ENCODE measurements at regions not wholly inside any gene's neighbourhood (a gene's known extent, or its start where the extent isn't known, plus 50 kb on each side); places are given as distances from the start of the nearest gene placed in this dataset.

DNA sequence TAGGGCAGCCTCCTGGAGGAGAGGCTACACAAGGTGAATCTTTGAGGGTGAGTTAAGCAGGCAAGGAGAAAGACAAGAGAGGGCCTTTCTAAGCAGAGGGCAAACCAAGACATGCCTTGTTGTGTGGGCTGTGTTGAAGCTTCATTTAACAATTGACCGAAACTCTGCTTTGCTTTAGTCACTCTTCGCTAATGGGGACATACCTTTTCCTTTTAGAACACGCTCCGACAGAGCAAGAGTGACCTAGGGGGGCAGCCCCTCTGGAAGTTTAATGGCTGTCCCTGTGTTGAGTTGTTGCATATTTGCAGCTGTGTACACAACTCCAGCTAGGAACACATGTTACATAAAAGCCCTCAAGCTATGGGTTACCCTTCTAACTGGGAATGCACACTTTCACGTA is 218.1 kb upstream of the WWC1 start:
- no peak for DNase-seq (ENCODE audit: low read depth)
- no peak for TF ChIP-seq CTCF (IDR thresholded peaks at IDR 0.05; ENCODE audit: insufficient read depth, low read length)
- no peak overlapping the region for H3K4me3 ChIP-seq (ENCODE audit: low read depth, low read length)

DNA sequence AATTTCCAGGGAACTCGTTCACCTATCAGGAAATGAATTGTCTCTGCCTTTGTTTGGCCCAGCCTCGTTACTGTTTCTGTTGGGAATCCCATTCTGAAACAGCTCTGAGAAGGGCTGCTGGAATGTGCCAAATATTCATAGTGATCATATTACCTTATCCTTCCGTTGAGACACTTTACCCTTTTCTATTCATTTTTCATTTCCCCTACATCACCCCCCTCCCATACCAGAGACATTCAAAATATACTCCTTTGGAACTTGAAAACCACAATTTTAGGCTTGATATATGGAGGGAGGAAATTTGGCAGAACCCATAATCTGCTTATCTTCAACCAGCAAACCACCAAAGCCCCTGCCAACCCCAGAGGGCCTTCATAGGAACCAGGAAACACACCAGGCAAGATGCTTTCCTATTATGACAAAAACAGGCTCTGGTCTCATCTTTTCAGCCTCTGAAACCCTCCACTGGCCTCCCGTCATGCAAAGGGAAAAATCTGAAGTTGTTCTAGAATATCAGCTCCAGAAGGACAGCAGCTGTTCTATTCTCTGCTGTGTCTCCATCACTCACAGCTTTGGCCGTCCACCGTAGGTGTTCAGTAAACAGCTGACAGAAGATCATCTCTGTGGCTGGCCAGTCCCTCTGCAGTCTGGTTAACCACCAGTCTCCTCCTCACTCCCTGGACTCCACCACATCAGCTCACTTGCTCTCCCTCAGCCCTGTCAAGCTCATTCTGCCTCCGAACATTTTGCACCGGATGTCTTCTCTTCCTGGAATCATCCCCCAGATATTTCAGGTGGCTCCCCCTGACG is 217.2 kb upstream of the WWC1 start:
- peak; percentile 36 for DNase-seq (ENCODE audit: low read depth)
- TF ChIP-seq CTCF (IDR thresholded peaks at IDR 0.05; ENCODE audit: insufficient read depth, low read length): no peak
- no peak overlapping the region for H3K4me3 ChIP-seq (ENCODE audit: low read depth, low read length)

DNA sequence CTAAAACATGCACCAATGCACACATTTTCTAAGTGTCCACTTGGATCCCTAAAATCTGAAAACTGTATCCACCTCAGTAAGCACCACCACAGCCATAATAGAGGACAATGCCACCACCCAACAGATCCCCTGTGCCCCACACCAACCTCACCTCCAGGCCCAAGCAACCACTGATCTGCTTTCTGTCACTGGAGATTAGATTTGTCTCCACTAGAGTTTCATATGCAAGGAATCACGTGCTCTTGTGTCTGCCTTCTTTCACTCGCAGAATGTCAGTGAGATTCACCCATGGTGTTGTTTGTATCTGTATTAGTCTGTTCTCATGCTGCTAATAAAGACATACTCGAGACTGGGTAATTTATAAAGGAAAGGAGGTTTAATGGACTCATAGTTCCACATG is 216.1 kb upstream of the WWC1 start:
- no peak for DNase-seq (ENCODE audit: low read depth)
- no peak overlapping the region for H3K4me3 ChIP-seq (ENCODE audit: low read depth, low read length)
- no peak for TF ChIP-seq CTCF (IDR thresholded peaks at IDR 0.05; ENCODE audit: insufficient read depth, low read length)

GRCh38 chr5:168076561-168076991 is 214.9 kb upstream of the WWC1 start:
- DNase-seq (ENCODE audit: low read depth): peak; percentile 14
- H3K4me3 ChIP-seq (ENCODE audit: low read depth, low read length): no peak overlapping the region
- peak; percentile 34 for TF ChIP-seq CTCF (IDR thresholded peaks at IDR 0.05; ENCODE audit: insufficient read depth, low read length)

GRCh38 chr5:168085261-168086031 is 206.0 kb upstream of the WWC1 start:
- H3K4me3 ChIP-seq (ENCODE audit: low read depth, low read length): no peak overlapping the region
- DNase-seq (ENCODE audit: low read depth): no peak
- no peak for TF ChIP-seq CTCF (IDR thresholded peaks at IDR 0.05; ENCODE audit: insufficient read depth, low read length)

DNA sequence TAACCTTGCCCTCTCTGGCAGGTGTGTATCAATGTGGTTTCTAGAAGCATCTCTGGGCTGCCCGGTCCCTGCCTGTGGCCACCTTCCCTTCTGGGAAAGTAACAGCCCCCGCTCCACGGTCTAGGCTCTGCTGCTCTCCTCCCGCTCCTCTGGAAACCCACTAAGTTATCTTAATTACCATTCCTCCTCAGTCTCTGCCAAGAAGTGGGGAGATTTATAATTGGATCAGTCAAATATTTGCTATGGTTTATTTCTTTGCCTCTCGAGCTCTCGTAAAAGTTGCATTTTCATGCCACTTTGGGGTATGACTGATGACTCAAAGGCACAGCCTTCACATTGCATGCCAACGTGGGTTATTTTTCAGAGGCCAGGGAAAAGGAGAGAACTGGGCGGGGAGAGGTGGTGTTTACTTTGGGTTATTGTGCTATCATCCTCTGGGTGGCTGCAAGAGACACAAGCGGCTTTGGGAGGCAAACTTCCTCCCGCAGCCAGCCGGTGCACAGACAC is 205.3 kb upstream of the WWC1 start:
- TF ChIP-seq CTCF (IDR thresholded peaks at IDR 0.05; ENCODE audit: insufficient read depth, low read length): no peak
- no peak for DNase-seq (ENCODE audit: low read depth)
- H3K4me3 ChIP-seq (ENCODE audit: low read depth, low read length): no peak overlapping the region
